DOHH2 (cell line): ENCODE measurements at regions not wholly inside any gene's neighbourhood (a gene's known extent, or its start where the extent isn't known, plus 50 kb on each side); places are given as distances from the start of the nearest gene placed in this dataset.

Experiments used
- CTCF ChIP-seq: fragments of 200-600 bp; sonication (generic); IDR thresholded peaks from one replicate; pipeline ENCODE4 v1.5.1; 2014; ENCODE audit warnings: antibody characterized with exemption, mild to moderate bottlenecking, low read depth, low read length; ENCODE audit not compliant: poor library complexity, severe bottlenecking
- EZH2phosphoT487 ChIP-seq: fragments of 200-600 bp; sonication (generic); IDR thresholded peaks from 2 replicates; pipeline ENCODE4 v1.6.1; 2017; ENCODE audit warnings: borderline replicate concordance, mild to moderate bottlenecking, antibody characterized with exemption, low read length, moderate library complexity, mixed read lengths

- no peak for TF ChIP-seq CTCF
- no peak for TF ChIP-seq EZH2phosphoT487
Measured at GRCh38 chr12:19000836-19001235, 128.7 kb upstream of the PLEKHA5 start.
